Gastroesophageal sphincter (tissue), 4 donors: ENCODE measurements at regions not wholly inside any gene's neighbourhood (a gene's known extent, or its start where the extent isn't known, plus 50 kb on each side); places are given as distances from the start of the nearest gene placed in this dataset.
A peak's percentile ranks its signal among the peaks of the same experiment; 100 is the strongest.

Experiments used
- ATAC-seq: fragments of 150-250 bp; one replicate; pipeline ENCODE4 v1.9.1; 2016; ENCODE audit warnings: mild to moderate bottlenecking, moderate library complexity
- H3K27ac ChIP-seq, 4 donors: fragments of 200-600 bp; sonication (generic) in 3 of 4; 1 replicate in 3 of 4; 2 replicates in 1 of 4; pipeline ENCODE4 v1.5.1; 2016 to 2019
- H3K27me3 ChIP-seq: fragments of 200-600 bp; sonication (generic); one replicate; pipeline ENCODE4 v1.5.1; 2019
- H3K36me3 ChIP-seq, 2 donors: fragments of 200-600 bp; sonication (generic); one replicate each; pipeline ENCODE4 v1.5.1; 2019; ENCODE audit warnings: control low read depth in 1 of 2
- H3K4me1 ChIP-seq, 3 donors: fragments of 200-600 bp; sonication (generic); 1 replicate in 2 of 3; 2 replicates in 1 of 3; pipeline ENCODE4 v1.5.1; 2016 to 2019; ENCODE audit warnings: control low read depth in 2 of 3
- H3K4me3 ChIP-seq, 2 donors: fragments of 200-600 bp; sonication (generic); one replicate each; pipeline ENCODE4 v1.5.1; 2019; ENCODE audit warnings: mild to moderate bottlenecking in 1 of 2, moderate library complexity in 1 of 2
- H3K9me3 ChIP-seq, 3 donors: fragments of 200-600 bp; sonication (generic); one replicate each; pipeline ENCODE4 v1.5.1; 2017 to 2019; ENCODE audit warnings: control low read depth in 2 of 3
- EP300 ChIP-seq: sonication (generic); formaldehyde crosslinking; IDR thresholded peaks from one replicate; pipeline ENCODE4 v1.6.1; 2017; ENCODE audit warnings: antibody characterized with exemption, mild to moderate bottlenecking
- POLR2A ChIP-seq, 2 donors: fragments of 450-650 bp; IDR thresholded peaks; one replicate each; pipeline ENCODE4 v1.6.1; 2017; ENCODE audit warnings: antibody characterized with exemption in 2 of 2, mild to moderate bottlenecking in 2 of 2, moderate library complexity in 1 of 2
- POLR2AphosphoS5 ChIP-seq: sonication (generic); formaldehyde crosslinking; IDR thresholded peaks from one replicate; pipeline ENCODE4 v1.6.1; 2017; ENCODE audit warnings: antibody characterized with exemption
- WGBS, 2 donors: methylation state at CpG; one replicate each; pipeline ENCODE4 v1.1.5; 2018; ENCODE audit warnings: low coverage in 1 of 2; 5-methylcytosine and 5-hydroxymethylcytosine counted together
- TF ChIP-seq, protein P1 (sequence below), 4 experiments: fragments of 200-600 bp in 2 of 4; fragments of 450-650 bp in 2 of 4; sonication (generic) in 1 of 4; IDR thresholded peaks; one replicate each; pipeline ENCODE4 v1.5.1; 2017 to 2019; ENCODE audit warnings: antibody characterized with exemption in 4 of 4, mild to moderate bottlenecking in 2 of 4, moderate library complexity in 2 of 4

GRCh38 chr15:47384341-47384740 lies 333.0 kb upstream of the SEMA6D start:
- WGBS, 2 donors: 43 to 47% methylated on average over 3 to 4 of the region's 4 CpGs

DNA sequence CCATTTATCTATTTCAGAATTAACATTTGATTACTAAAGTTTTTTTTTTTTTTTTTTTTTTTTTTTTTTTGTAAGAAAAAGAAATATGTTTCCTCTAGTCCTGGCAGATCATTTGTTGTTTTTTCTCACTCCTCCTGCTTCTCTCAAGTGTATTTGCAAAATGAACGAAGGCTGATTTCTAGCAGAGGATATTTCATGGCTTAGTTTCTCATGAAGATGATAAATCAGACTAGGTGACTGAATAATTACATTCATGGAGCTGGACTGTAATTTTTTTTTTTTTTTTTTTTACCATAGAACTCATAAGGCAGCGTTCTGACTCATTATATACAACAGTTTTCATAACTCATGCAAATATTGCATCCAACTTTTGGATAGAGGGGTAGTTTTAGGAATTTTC lies 332.5 kb upstream of the SEMA6D start:
- Histone ChIP-seq H3K27me3 (no peaks in the 10 kb centered on the region), H3K4me1 (peaks cover 0 to 13% (median 3%) of the 10 kb centered on the region in 3 donors), H3K4me3 (no peak overlapping the region), H3K27ac (no peak overlapping the region), H3K36me3 (no peaks in the 10 kb centered on the region), H3K9me3 (no peaks in the 10 kb centered on the region)
- ATAC-seq: no peak
- WGBS, 2 donors: 65 to 72% methylated on average over 2 of the region's 2 CpGs
- TF ChIP-seq POLR2A (IDR thresholded peaks at IDR 0.05): no peak
- TF ChIP-seq, protein P1, sequence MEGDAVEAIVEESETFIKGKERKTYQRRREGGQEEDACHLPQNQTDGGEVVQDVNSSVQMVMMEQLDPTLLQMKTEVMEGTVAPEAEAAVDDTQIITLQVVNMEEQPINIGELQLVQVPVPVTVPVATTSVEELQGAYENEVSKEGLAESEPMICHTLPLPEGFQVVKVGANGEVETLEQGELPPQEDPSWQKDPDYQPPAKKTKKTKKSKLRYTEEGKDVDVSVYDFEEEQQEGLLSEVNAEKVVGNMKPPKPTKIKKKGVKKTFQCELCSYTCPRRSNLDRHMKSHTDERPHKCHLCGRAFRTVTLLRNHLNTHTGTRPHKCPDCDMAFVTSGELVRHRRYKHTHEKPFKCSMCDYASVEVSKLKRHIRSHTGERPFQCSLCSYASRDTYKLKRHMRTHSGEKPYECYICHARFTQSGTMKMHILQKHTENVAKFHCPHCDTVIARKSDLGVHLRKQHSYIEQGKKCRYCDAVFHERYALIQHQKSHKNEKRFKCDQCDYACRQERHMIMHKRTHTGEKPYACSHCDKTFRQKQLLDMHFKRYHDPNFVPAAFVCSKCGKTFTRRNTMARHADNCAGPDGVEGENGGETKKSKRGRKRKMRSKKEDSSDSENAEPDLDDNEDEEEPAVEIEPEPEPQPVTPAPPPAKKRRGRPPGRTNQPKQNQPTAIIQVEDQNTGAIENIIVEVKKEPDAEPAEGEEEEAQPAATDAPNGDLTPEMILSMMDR (IDR thresholded peaks at IDR 0.05): no peak
- no peak for TF ChIP-seq EP300
- TF ChIP-seq POLR2AphosphoS5: no peak

More at GRCh38 chr15:47384341-47384740, 333.0 kb upstream of the SEMA6D start:
- H3K27ac ChIP-seq: peak overlapping the region in 1 of 4 donors; percentile 58
- no peak overlapping the region for H3K4me3 ChIP-seq
- no peaks in the 10 kb centered on the region for H3K36me3 ChIP-seq
- TF ChIP-seq, protein P1 (IDR thresholded peaks at IDR 0.05): no peak
- TF ChIP-seq POLR2AphosphoS5 (peak; percentile 94), POLR2A (IDR thresholded peaks at IDR 0.05) (no peak), EP300 (no peak)
- peaks cover 0 to 13% (median 3%) of the 10 kb centered on the region in 3 donors for H3K4me1 ChIP-seq
- ATAC-seq: peak; percentile 89
- no peaks in the 10 kb centered on the region for H3K27me3 ChIP-seq
- H3K9me3 ChIP-seq: no peaks in the 10 kb centered on the region

- Histone ChIP-seq H3K4me3 (no peak overlapping the region), H3K27me3 (no peaks in the 10 kb centered on the region), H3K9me3 (no peaks in the 10 kb centered on the region), H3K4me1 (peaks cover 0 to 13% (median 3%) of the 10 kb centered on the region in 3 donors), H3K36me3 (no peaks in the 10 kb centered on the region), H3K27ac (no peak overlapping the region)
- 80 to 98% methylated on average over 1 to 4 of the region's 5 CpGs for WGBS, 2 donors
- TF ChIP-seq EP300 (no peak), POLR2A (IDR thresholded peaks at IDR 0.05) (no peak), POLR2AphosphoS5 (no peak)
- TF ChIP-seq, protein P1 (IDR thresholded peaks at IDR 0.05): no peak
- no peak for ATAC-seq
Measured at GRCh38 chr15:47386459-47386858, 330.8 kb upstream of the SEMA6D start.

DNA sequence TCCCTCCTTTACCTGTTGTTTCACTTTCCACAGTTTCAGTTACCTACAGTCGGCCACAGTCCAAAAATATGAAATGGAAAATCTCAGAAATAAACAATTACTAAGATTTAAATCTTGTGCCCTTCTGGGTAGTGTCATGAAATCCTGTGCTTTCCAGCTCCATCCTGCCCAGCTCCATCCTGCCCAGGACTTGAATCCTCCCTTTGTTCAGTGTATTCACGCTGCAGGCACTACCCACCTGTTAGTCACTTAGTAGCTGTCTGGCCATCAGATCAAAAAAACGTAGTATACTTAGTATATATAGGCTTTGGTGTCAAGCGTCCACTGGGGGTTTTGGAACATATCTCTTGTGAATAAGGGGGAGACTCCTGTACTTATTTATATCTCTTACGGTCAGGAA lies 329.0 kb upstream of the SEMA6D start:
- no peak overlapping the region for H3K4me3 ChIP-seq
- TF ChIP-seq EP300: no peak
- H3K9me3 ChIP-seq: no peaks in the 10 kb centered on the region
- WGBS, 2 donors: 70 to 73% methylated on average over 5 of the region's 5 CpGs
- H3K27ac ChIP-seq: no peak overlapping the region
- H3K36me3 ChIP-seq: no peaks in the 10 kb centered on the region
- no peak for ATAC-seq
- H3K27me3 ChIP-seq: no peaks in the 10 kb centered on the region
- H3K4me1 ChIP-seq: peaks cover 0 to 13% (median 3%) of the 10 kb centered on the region in 3 donors

DNA sequence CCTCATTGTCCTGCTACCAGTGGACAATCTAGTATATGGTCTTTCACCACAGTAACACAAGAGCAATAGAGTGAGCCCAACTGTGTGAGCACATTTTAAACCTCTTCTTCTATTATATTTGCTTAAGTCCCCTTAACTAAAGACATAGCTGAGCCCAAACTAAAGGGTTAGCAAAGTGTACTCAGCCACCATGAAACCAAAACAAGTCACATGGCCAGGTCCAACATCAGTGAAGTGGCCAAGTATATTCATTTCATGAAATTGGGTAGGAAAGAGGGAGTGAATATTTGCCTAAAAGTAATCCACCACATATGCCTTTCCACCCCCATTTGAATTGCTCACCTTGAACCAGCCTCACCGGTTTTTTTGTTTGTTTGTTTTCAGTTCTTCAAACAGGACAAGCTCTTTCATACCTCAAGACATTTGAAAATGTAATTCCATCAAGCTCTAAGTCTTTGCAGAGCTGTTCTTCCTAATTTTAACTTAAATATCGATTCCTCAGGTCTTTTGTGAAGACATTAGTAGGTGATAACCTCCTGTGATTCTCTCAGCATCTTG lies 327.0 kb upstream of the SEMA6D start:
- H3K4me1 ChIP-seq: no peaks in the 10 kb centered on the region
- no peaks in the 10 kb centered on the region for H3K9me3 ChIP-seq
- no peaks in the 10 kb centered on the region for H3K27me3 ChIP-seq
- TF ChIP-seq POLR2A (IDR thresholded peaks at IDR 0.05) (no peak), POLR2AphosphoS5 (no peak)
- WGBS, 2 donors: 94 to 100% methylated on average over 2 of the region's 2 CpGs
- H3K36me3 ChIP-seq: no peaks in the 10 kb centered on the region
- no peak for ATAC-seq
- H3K4me3 ChIP-seq: no peak overlapping the region
- H3K27ac ChIP-seq: no peak overlapping the region

DNA sequence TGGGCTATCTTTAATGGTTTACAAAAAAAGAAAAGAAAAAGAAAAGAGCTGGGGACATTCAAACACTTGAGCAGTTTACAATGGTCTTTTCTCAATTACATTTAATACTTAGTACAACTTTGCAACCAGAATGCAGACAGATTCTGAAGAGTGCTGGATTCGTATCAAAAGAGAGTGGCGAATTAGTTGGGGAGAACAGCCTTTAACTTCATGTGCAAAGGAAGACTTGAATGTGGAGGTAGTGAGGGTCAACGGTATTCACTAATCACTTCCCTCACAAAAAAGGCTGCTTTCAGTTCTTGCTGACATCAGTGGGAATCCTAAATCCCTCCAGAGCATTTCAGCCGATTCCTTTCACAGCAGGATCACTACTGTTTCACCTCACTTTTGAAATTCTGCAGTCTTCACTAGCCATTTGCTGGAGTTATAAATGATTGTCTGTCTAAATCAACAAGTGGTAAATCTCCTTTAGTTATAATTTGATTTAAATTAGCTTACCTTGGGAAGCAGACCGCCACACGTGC lies 323.0 kb upstream of the SEMA6D start:
- Histone ChIP-seq H3K27ac (no peak overlapping the region), H3K9me3 (no peaks in the 10 kb centered on the region), H3K27me3 (no peaks in the 10 kb centered on the region), H3K4me3 (no peak overlapping the region), H3K36me3 (no peaks in the 10 kb centered on the region), H3K4me1 (peaks cover 0 to 17% (median 3%) of the 10 kb centered on the region in 3 donors)
- 82% methylated on average over 5 of the region's 6 CpGs for WGBS, 2 donors
- TF ChIP-seq POLR2AphosphoS5 (no peak), POLR2A (IDR thresholded peaks at IDR 0.05) (no peak), EP300 (no peak)
- TF ChIP-seq, protein P1 (IDR thresholded peaks at IDR 0.05): no peak
- ATAC-seq: no peak
